Right cardiac atrium (tissue), 5 donors: ENCODE measurements at regions not wholly inside any gene's neighbourhood (a gene's known extent, or its start where the extent isn't known, plus 50 kb on each side); places are given as distances from the start of the nearest gene placed in this dataset.

Experiments used
- ATAC-seq, 2 donors: fragments of 200-7000 bp; cut with Tn5 transposase; one replicate each; pipeline versions ENCODE4 v1.8.0 to v1.9.1; 2020; ENCODE audit warnings: moderate library complexity in 2 of 2, mild to moderate bottlenecking in 1 of 2
- DNase-seq, 3 donors: peaks; one replicate each; pipeline ENCODE4 v3.0.0-alpha.2; 2020
- H3K27ac ChIP-seq: one replicate; pipeline ENCODE4 v1.5.1; 2013; ENCODE audit warnings: mild to moderate bottlenecking, low read length, control low read depth, moderate library complexity
- H3K27me3 ChIP-seq: one replicate; pipeline ENCODE4 v1.6.1; 2013; ENCODE audit not compliant: control insufficient read depth, insufficient read depth
- H3K4me1 ChIP-seq: one replicate; pipeline ENCODE4 v1.6.1; 2013; ENCODE audit warnings: low read length; ENCODE audit not compliant: control insufficient read depth, insufficient read depth
- H3K4me3 ChIP-seq: one replicate; pipeline ENCODE4 v1.5.1; 2013; ENCODE audit warnings: low read length, control low read depth
- H3K9me3 ChIP-seq: one replicate; pipeline ENCODE4 v1.6.1; 2013; ENCODE audit warnings: low read length; ENCODE audit not compliant: control insufficient read depth
- WGBS: extraction: QIAGEN DNeasy Blood & Tissue Kit; methylation state at CpG from one replicate; pipeline ENCODE4 v1.1.7; 2013; 5-methylcytosine and 5-hydroxymethylcytosine counted together
- intact Hi-C, 4 donors: fragments of 100-400 bp; cut with DNase I; formaldehyde crosslinking; loops; one replicate each; pipeline versions ENCODE4 v1.11.0 to v1.14.0; 2022 to 2023
- donor health status: healthy with polysubstance abuse.
- donor health status: DM: no; HTN: yes; CAD: no.
- donor health status: DM: no; HTN: no; CAD: no.
- donor health status: DM: no; HTN: yes; CAD: no; lungs with severe emphysema.
- donor health status: DM: yes; HTN: yes; CAD: no.

DNA sequence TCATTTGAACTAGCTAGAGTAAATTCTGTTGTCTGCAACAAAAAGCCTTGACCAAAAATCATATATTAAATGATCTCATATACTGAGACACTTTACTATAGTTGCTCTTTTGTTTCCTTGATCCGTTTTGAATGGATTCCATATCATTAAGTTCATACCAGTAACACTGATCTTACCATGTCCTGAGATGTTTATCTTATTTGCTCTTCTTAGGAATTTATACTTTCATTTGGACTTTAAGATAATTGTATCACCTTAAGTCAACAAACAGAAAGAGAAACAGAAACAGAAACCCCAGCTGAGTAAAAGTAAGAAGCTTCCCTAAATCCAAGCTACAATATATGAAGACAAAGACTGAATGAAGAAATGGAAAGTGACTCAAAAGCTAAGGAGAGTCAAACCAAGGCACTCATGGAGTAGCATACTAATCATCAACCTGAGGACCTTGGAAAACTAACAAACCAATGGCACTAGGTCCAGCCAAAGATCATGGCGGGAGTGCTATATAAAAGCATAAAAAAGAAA lies 106.5 kb upstream of the COX10 start:
- no peak for DNase-seq

DNA sequence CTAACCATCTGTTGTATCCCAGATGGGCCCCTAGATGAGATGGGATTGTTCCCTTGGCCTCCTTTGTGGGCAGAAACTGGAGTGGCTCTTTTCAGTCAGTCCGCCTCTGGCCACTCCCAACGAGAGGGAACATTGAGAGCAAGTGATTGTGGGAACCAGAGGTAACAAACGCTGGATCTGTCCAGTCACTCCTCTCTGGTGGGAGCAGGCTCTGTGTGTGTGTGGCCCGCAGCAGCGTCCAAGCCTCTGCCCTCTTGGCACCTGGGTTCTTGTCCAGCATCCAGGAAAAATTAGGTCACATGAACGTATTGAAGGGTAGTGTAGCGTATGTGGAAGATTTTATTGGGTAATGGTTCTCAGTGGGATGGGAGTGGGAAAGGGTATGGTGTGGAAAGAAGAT lies 101.9 kb upstream of the COX10 start:
- H3K27me3 ChIP-seq = no peaks in the 10 kb centered on the region
- no peaks in the 10 kb centered on the region for H3K4me1 ChIP-seq
- no peaks in the 10 kb centered on the region for H3K9me3 ChIP-seq
- 83% methylated on average over 7 of the region's 7 CpGs for WGBS
- no peak for ATAC-seq
- intact Hi-C loops = no loop called here
- H3K27ac ChIP-seq = no peak overlapping the region
- DNase-seq = no peak
- H3K4me3 ChIP-seq = no peak overlapping the region

More for the DNA sequence above, 106.5 kb upstream of the COX10 start:
- Histone ChIP-seq H3K27ac (no peak overlapping the region), H3K27me3 (no peaks in the 10 kb centered on the region), H3K4me3 (no peak overlapping the region), H3K9me3 (no peaks in the 10 kb centered on the region), H3K4me1 (no peaks in the 10 kb centered on the region)
- intact Hi-C loops = no loop called here
- ATAC-seq = no peak
- 77% methylated on average over 2 of the region's 2 CpGs for WGBS

DNA sequence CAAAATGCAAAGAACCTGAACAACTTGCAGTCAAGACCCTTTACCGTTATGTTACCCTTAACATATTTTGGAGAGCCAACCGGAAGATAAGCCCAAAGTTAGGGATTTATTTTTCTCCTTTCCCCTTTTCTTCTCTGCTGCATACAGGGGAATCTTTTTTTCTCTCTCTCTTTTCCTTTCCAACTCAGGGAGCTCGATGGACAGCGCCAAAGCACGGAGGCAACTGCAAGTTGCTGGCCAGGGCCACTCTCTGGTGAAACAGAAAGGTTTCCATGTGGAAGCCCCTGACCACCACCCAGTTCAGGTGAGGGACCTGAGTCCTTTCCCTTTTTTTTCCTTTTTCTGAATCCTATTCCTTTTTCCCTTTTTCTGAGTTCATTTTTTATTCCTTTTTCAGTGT lies 98.8 kb upstream of the COX10 start:
- Histone ChIP-seq H3K4me3 (no peak overlapping the region), H3K27ac (no peak overlapping the region), H3K4me1 (no peaks in the 10 kb centered on the region), H3K9me3 (no peaks in the 10 kb centered on the region), H3K27me3 (no peaks in the 10 kb centered on the region)
- intact Hi-C loops = no loop called here
- ATAC-seq = no peak
- 83% methylated on average over 5 of the region's 5 CpGs for WGBS
- DNase-seq = no peak

DNA sequence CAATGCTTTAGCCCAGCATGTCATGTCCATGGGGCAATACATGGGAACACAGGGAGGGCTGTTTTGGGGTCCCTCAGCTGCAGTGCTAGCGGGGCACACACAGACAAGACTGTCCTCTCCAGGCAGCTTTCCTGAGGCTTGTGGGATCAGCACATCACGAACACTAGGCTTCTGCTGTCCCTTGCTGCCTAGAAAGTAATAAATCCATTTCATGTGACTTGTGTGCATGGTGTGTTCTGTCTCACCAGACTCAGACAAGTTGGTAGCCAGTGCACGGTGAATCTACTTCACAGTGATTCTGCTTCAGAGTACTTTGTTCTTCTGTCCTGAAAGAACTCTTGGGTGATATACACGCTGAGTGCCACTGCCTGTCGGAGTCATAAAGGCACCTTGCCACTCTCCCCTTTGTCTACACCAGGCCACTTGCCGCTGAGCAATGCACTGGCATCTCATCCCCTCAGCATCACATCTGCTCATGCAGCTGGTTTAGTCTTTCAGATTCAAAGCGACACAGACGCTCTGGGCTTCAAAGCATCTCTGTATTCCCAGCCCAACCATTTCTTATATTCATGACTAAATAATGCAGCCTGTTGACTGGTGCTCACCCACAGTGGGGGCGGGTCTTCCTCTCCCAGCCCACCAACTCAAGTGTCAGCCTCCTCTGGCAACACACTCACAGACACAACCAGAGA lies 95.2 kb upstream of the COX10 start:
- Histone ChIP-seq H3K4me3 (no peak overlapping the region), H3K4me1 (no peaks in the 10 kb centered on the region), H3K27ac (no peak overlapping the region), H3K27me3 (no peaks in the 10 kb centered on the region), H3K9me3 (no peaks in the 10 kb centered on the region)
- WGBS = 81% methylated on average over 9 of the region's 9 CpGs
- intact Hi-C loops = no loop called here
- no peak for ATAC-seq
- DNase-seq = no peak

DNA sequence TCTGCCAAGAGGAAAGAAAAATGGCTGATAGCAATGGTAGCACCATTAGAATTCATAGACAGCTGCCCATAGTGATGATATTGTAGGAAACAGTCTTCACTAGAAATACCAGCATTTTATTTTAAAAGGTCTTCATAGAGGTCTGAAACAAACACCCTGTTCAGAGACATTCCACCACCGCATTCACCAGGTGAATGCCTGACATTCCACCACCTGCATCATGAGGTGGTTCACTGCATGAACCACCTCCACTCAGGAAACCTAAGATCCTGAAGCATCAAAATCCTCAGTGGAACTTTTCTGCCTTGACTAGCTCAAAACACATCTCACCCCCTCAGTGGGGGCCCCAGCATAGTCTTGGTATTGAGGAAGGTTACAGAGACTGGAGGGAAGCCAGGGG lies 91.5 kb upstream of the COX10 start:
- 93% methylated on average over 1 of the region's 1 CpG for WGBS
- Histone ChIP-seq H3K4me3 (no peak overlapping the region), H3K27me3 (no peaks in the 10 kb centered on the region), H3K9me3 (no peaks in the 10 kb centered on the region), H3K27ac (no peak overlapping the region), H3K4me1 (no peaks in the 10 kb centered on the region)
- no peak for DNase-seq
- ATAC-seq = no peak
- intact Hi-C loops = no loop called here

DNA sequence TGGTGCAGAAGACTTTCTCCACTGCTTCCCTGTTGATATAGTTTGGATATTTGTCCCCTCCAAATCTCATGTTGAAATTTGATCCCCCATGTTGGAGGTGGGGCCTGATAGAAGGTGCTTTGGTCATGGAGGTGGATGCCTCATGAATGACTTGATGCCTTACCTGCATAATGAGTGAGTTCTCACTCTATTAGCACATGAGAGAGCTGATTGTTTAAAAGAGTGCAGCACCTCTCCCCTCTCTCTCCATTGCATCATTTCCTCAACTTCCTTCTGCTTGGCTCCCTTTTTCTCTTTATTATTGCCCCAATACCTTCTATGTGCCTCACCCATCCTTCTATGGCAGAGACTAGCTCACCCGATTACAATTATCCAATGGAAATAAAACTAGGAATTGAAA lies 90.8 kb upstream of the COX10 start:
- Histone ChIP-seq H3K27ac (no peak overlapping the region), H3K27me3 (no peaks in the 10 kb centered on the region), H3K9me3 (no peaks in the 10 kb centered on the region), H3K4me1 (no peaks in the 10 kb centered on the region), H3K4me3 (no peak overlapping the region)
- intact Hi-C loops = no loop called here
- no peak for ATAC-seq
- no peak for DNase-seq
- WGBS = 94% methylated on average over 1 of the region's 1 CpG

DNA sequence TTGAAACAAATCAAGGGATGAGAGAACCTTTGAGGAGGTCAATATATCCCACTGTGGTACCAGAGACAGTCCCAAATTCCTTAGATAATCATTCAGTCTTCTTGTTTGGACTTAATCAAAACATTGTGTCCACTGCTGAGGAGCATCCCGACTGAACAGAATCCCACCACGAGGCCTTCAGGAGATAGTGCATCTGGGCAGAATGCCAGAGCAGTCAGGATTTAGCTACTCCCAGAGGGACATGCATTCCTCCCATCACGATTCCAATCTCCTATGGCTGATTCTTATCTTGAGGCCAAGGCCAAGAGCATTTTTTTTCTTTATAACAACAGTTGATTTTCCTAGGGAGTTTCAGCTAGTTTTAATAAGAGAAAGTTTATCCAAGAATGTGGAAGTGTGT lies 87.4 kb upstream of the COX10 start:
- Histone ChIP-seq H3K27me3 (no peaks in the 10 kb centered on the region), H3K9me3 (no peaks in the 10 kb centered on the region), H3K4me3 (no peak overlapping the region), H3K27ac (no peak overlapping the region), H3K4me1 (no peaks in the 10 kb centered on the region)
- 28% methylated on average over 3 of the region's 3 CpGs for WGBS
- intact Hi-C loops = no loop called here
- DNase-seq (no peak), ATAC-seq (no peak)

DNA sequence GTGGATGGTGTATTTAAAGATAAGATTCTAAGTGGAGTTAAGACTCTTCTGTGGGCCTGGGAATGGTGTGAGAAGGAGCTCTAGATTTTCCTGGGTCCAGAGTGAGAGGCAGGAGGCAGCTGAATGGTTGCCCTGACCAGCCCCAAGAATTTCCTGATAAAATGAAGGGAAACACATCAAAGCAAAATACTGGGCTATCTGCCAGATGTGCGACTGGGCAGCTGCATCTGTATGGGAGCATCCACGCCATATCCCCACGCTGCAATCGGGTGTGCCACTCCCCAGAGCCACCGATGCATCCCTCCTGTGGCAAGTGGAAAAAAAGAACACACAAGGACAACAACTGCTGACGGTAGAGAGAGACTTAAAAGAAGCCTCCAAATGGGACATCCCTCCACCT lies 84.3 kb upstream of the COX10 start:
- Histone ChIP-seq H3K9me3 (no peaks in the 10 kb centered on the region), H3K27ac (no peak overlapping the region), H3K27me3 (no peaks in the 10 kb centered on the region), H3K4me3 (no peak overlapping the region), H3K4me1 (no peaks in the 10 kb centered on the region)
- WGBS = 48% methylated on average over 6 of the region's 6 CpGs
- DNase-seq = no peak
- intact Hi-C loops = no loop called here
- no peak for ATAC-seq

DNA sequence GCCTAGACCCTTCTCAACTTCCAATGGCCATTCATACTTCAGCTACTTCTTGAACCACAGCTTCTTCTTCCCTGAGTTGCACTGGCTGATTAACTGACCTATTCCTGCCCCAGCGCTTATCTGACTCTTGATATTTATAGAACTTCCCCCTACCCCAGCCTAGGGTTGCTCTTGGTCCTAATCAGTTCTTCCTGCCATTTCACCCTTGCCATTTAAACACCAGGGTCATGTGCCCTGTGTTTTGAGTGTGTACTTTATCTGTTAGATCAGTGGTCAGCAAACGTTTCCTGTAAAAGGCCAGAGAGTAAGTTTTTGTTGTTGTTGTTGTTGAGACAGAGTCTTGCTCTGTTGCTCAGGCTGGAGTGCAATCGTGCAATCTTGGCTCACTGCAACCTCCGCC lies 82.4 kb upstream of the COX10 start:
- ATAC-seq = no peak
- DNase-seq = no peak
- no peaks in the 10 kb centered on the region for H3K27me3 ChIP-seq
- intact Hi-C loops = no loop called here
- H3K27ac ChIP-seq = no peak overlapping the region
- H3K4me3 ChIP-seq = no peak overlapping the region
- no peaks in the 10 kb centered on the region for H3K9me3 ChIP-seq
- H3K4me1 ChIP-seq = no peaks in the 10 kb centered on the region
- 56% methylated on average over 4 of the region's 4 CpGs for WGBS

DNA sequence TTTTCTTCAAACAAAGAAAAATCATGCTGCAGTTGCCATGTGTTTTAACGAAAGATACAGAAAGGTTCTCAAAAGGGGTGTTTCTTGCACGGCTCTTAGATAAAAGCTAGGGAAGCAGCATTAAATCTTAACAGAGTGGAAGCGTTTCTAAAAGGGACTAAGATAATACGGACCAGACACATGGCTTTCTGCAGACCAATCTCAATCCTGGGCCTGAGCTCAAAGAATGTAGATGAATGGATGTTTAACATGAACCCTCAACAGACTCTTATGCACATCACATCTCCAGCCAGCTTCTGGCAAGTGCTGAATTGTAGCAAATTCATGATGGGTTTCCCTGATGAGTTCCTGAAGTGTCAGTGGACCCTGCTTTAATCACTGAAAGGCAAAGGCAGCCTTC lies 80.2 kb upstream of the COX10 start:
- Histone ChIP-seq H3K27ac (no peak overlapping the region), H3K4me1 (no peaks in the 10 kb centered on the region), H3K9me3 (no peaks in the 10 kb centered on the region), H3K4me3 (no peak overlapping the region), H3K27me3 (no peaks in the 10 kb centered on the region)
- no peak for DNase-seq
- 59% methylated on average over 4 of the region's 4 CpGs for WGBS
- ATAC-seq = no peak
- intact Hi-C loops = no loop called here

DNA sequence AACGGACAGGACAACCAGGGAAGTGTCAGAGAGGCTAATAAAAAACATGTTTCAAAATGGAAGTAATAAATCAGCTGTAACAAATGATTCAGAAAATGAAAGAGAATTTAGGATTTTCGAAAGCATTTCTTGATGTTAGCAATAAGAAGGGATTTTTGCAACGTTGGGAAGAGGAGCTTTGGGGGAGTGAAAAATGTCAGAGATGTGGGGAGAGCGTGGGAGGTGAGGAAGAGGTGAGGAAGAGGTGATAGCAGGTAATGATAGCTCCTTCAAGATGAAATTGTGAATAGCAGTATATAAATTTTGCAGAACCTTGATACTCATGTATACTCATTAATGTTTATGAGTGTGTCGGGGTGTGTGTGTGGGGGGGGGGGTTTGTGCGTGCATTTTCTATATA lies 76.2 kb upstream of the COX10 start:
- no peak for ATAC-seq
- H3K4me1 ChIP-seq = no peaks in the 10 kb centered on the region
- no peak overlapping the region for H3K4me3 ChIP-seq
- no peaks in the 10 kb centered on the region for H3K9me3 ChIP-seq
- H3K27ac ChIP-seq = no peak overlapping the region
- H3K27me3 ChIP-seq = no peaks in the 10 kb centered on the region
- no peak for DNase-seq
- WGBS = 73% methylated on average over 6 of the region's 6 CpGs
- intact Hi-C loops = no loop called here

DNA sequence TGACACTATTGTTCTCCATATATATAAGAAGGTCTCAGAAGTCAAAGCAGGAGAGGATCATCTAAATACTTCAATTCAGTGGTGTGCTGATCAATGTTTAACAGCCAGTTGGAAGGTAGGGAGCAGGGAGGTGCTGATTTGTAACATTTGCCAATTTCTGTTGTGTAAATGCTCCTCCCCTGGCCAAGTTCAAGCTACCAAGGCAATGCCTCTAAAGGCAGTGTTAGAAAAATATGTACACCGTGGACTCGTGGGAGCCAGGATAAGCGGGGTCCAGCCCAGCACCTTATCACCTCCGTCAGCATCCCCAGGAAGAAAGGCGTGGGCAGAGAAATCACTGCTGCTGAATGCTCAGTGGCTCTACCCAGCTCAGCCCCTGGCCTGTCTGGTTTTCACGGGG lies 75.3 kb upstream of the COX10 start:
- intact Hi-C loops = no loop called here
- DNase-seq (no peak), ATAC-seq (no peak)
- Histone ChIP-seq H3K4me3 (no peak overlapping the region), H3K27me3 (no peaks in the 10 kb centered on the region), H3K27ac (no peak overlapping the region), H3K4me1 (no peaks in the 10 kb centered on the region), H3K9me3 (no peaks in the 10 kb centered on the region)
- 54% methylated on average over 6 of the region's 6 CpGs for WGBS
